A673 (cell line): ENCODE measurements at regions not wholly inside any gene's neighbourhood (a gene's known extent, or its start where the extent isn't known, plus 50 kb on each side); places are given as distances from the start of the nearest gene placed in this dataset.

Experiments
- BruUV-seq: library from RNA; stranded (reverse); fragments of 400-500 nt; replicated peaks from 2 replicates; lab custom pipeline; 2021; lab: Mats Ljungman, UMichigan
- CTCF ChIA-PET: fragments of 300-600 bp; sonication (Branson Sonifier 250); formaldehyde crosslinking; loops from one replicate; lab custom pipeline; 2022; ENCODE audit warnings: antibody characterized with exemption; lab: Charles Lee
- POLR2A ChIA-PET: fragments of 300-600 bp; sonication (Branson Sonifier 250); formaldehyde crosslinking; loops from one replicate; lab custom pipeline; 2022; ENCODE audit warnings: antibody characterized with exemption; ENCODE audit not compliant: low non-redundant PET; lab: Charles Lee
- DNase-seq: peaks from one replicate; pipeline ENCODE4 v3.0.0-alpha.2; 2015; ENCODE audit warnings: low spot score
- H3K27ac ChIP-seq: fragments of 200-600 bp; sonication (generic); 2 replicates; pipeline ENCODE4 v1.5.1; 2016; ENCODE audit warnings: mixed run types, low read depth, mild to moderate bottlenecking, mixed read lengths, antibody characterized with exemption, low read length; ENCODE audit not compliant: poor library complexity, severe bottlenecking
- H3K27me3 ChIP-seq: fragments of 200-600 bp; sonication (generic); replicated peaks from 2 replicates; pipeline ENCODE4 v1.6.1; 2017; ENCODE audit warnings: mixed run types, low read depth, mild to moderate bottlenecking, mixed read lengths, antibody characterized with exemption, low read length; ENCODE audit not compliant: insufficient read depth, poor library complexity
- H3K36me3 ChIP-seq: fragments of 200-600 bp; sonication (generic); 2 replicates; pipeline ENCODE4 v1.6.1; 2016; ENCODE audit warnings: mixed run types, mild to moderate bottlenecking, mixed read lengths, antibody characterized with exemption, low read length; ENCODE audit not compliant: insufficient read depth, poor library complexity, severe bottlenecking
- H3K4me1 ChIP-seq: fragments of 200-600 bp; sonication (generic); 2 replicates; pipeline ENCODE4 v1.6.1; 2017; ENCODE audit warnings: mixed run types, mild to moderate bottlenecking, mixed read lengths, antibody characterized with exemption, low read length; ENCODE audit not compliant: insufficient read depth, poor library complexity, severe bottlenecking
- H3K4me3 ChIP-seq: fragments of 200-600 bp; sonication (generic); 2 replicates; pipeline ENCODE4 v1.5.1; 2016; ENCODE audit warnings: low read depth, mixed run types, mild to moderate bottlenecking, mixed read lengths, low read length; ENCODE audit not compliant: poor library complexity, severe bottlenecking
- H3K9me3 ChIP-seq: fragments of 200-600 bp; sonication (generic); 2 replicates; pipeline ENCODE4 v1.6.1; 2016; ENCODE audit warnings: mixed run types, low read depth, mild to moderate bottlenecking, mixed read lengths, antibody characterized with exemption, low read length; ENCODE audit not compliant: poor library complexity, severe bottlenecking
- CTCF ChIP-seq: fragments of 300-800, 200-600 bp; sonication (generic); conservative IDR thresholded peaks from 2 replicates; pipeline ENCODE4 v1.5.1; 2017; ENCODE audit warnings: low read depth, mild to moderate bottlenecking, antibody characterized with exemption, low read length, moderate library complexity, mixed read lengths
- EZH2 ChIP-seq: fragments of 200-600 bp; sonication (generic); IDR thresholded peaks from 2 replicates; pipeline ENCODE4 v1.6.1; 2017; ENCODE audit warnings: borderline replicate concordance, low read depth, mild to moderate bottlenecking, mixed read lengths, antibody characterized with exemption, low read length; ENCODE audit not compliant: poor library complexity, severe bottlenecking
- intact Hi-C: fragments of 100-400 bp; cut with micrococcal nuclease; formaldehyde crosslinking; loops from one replicate; pipeline ENCODE4 v1.10.0; 2022; ENCODE audit not compliant: unreplicated experiment

- peak; percentile 65 for DNase-seq
- peaks cover 36% of the 10 kb centered on the region for H3K27me3 ChIP-seq
- intact Hi-C loops, result no loop called here
- no peaks in the 10 kb centered on the region for H3K36me3 ChIP-seq
- no peaks in the 10 kb centered on the region for H3K4me1 ChIP-seq
- POLR2A ChIA-PET, result interaction anchor here (0.6 kb wide), 1 partner anchor 39 kb away, joined by 3 read pairs; no protein-coding TSS in a partner anchor
- CTCF ChIA-PET, result interaction anchor here (0.7 kb wide), 1 partner anchor 11 kb away, joined by 3 read pairs; no protein-coding TSS in a partner anchor
- no TSS peak for BruUV-seq
- H3K9me3 ChIP-seq, result no peaks in the 10 kb centered on the region
- H3K27ac ChIP-seq, result no peak overlapping the region
- H3K4me3 ChIP-seq, result no peak overlapping the region
- TF ChIP-seq EZH2 (no peak), CTCF (peak; percentile 51)
Observed at GRCh38 chrX:110442635-110443034, 84.0 kb downstream of the RTL9 start.

GRCh38 chrX:110444996-110445395 lies 86.3 kb downstream of the RTL9 start:
- peaks cover 16% of the 10 kb centered on the region for H3K27me3 ChIP-seq
- no peak for DNase-seq

GRCh38 chrX:110448459-110448858 lies 89.8 kb downstream of the RTL9 start:
- no peak overlapping the region for H3K27ac ChIP-seq
- no peaks in the 10 kb centered on the region for H3K4me1 ChIP-seq
- peaks cover 9% of the 10 kb centered on the region for H3K27me3 ChIP-seq
- intact Hi-C loops, result no loop called here
- CTCF ChIA-PET, result no interaction called here
- no peak overlapping the region for H3K4me3 ChIP-seq
- H3K9me3 ChIP-seq, result no peaks in the 10 kb centered on the region
- TF ChIP-seq CTCF (no peak), EZH2 (no peak)
- no TSS peak for BruUV-seq
- no peaks in the 10 kb centered on the region for H3K36me3 ChIP-seq
- DNase-seq, result no peak
- POLR2A ChIA-PET, result no interaction called here

More at GRCh38 chrX:110444996-110445395, 86.3 kb downstream of the RTL9 start:
- Histone ChIP-seq H3K4me3 (no peak overlapping the region), H3K9me3 (no peaks in the 10 kb centered on the region), H3K27ac (no peak overlapping the region), H3K4me1 (no peaks in the 10 kb centered on the region), H3K36me3 (no peaks in the 10 kb centered on the region)
- TF ChIP-seq EZH2 (no peak), CTCF (no peak)
- POLR2A ChIA-PET, result no interaction called here
- CTCF ChIA-PET, result no interaction called here
- no TSS peak for BruUV-seq
- intact Hi-C loops, result no loop called here
